HepG2 (cell line): ENCODE measurements at regions not wholly inside any gene's neighbourhood (a gene's known extent, or its start where the extent isn't known, plus 50 kb on each side); places are given as distances from the start of the nearest gene placed in this dataset.

ENCODE experiments used
- ATAC-seq: fragments of 200-7000 bp; cut with Tn5 transposase; 3 replicates; pipeline ENCODE4 v1.9.1; 2020; ENCODE audit warnings: mild to moderate bottlenecking, moderate library complexity
- BruUV-seq: library from RNA; stranded (reverse); fragments of 400-500 nt; replicated peaks from 2 replicates; lab custom pipeline; 2021; lab: Mats Ljungman, UMichigan
- CTCF ChIA-PET: fragments of 300-600 bp; formaldehyde crosslinking; extraction: SDS; loops from one replicate; lab custom pipeline; 2021; ENCODE audit warnings: low total read pairs, inconsistent platforms, low intra/inter-chr PET ratio; lab: Yijun Ruan, JAX
- POLR2A ChIA-PET: fragments of 350-600 bp; sonication (Branson Sonifier 250); formaldehyde crosslinking; loops from one replicate; lab custom pipeline; 2020; ENCODE audit warnings: antibody characterized with exemption, inconsistent platforms; lab: Yijun Ruan, JAX
- DNase-seq: peaks from one replicate; pipeline ENCODE4 v3.0.0-alpha.2; 2015; ENCODE audit warnings: low spot score
- FAIRE-seq: peaks from 3 replicates; lab custom pipeline; 2011; peaks lifted over from hg19 to GRCh38; lab: Jason Lieb, UNC
- H2AFZ ChIP-seq: one replicate; pipeline ENCODE4 v1.6.1; 2011; ENCODE audit warnings: low read length, inconsistent platforms
- H3K27ac ChIP-seq: fragments of 300-600 bp; 3 replicates; pipeline ENCODE4 v1.8.0; 2011; ENCODE audit warnings: mixed run types, mild to moderate bottlenecking, mixed read lengths, low read length, inconsistent platforms; ENCODE audit not compliant: insufficient read depth; ENCODE audit errors: extremely low read length
- H3K27me3 ChIP-seq, 2 experiments: fragments of 200-600 bp in 1 of 2; 2 replicates in 1 of 2; 3 replicates in 1 of 2; pipeline versions ENCODE4 v1.6.0 to v1.8.0; 2011; ENCODE audit warnings: low read length in 2 of 2, mild to moderate bottlenecking in 2 of 2, moderate library complexity in 2 of 2, inconsistent platforms in 1 of 2; ENCODE audit not compliant: insufficient read depth in 2 of 2, control insufficient read depth in 1 of 2
- H3K36me3 ChIP-seq, 2 experiments: fragments of 200-600 bp in 1 of 2; replicated peaks in 1 of 2; 2 replicates in 1 of 2; 3 replicates in 1 of 2; pipeline versions ENCODE4 v1.5.1 to v1.8.0; 2011; ENCODE audit warnings: low read length in 2 of 2, inconsistent platforms in 1 of 2; ENCODE audit not compliant: insufficient read depth in 2 of 2, control insufficient read depth in 1 of 2
- H3K4me1 ChIP-seq: 2 replicates; pipeline ENCODE4 v1.5.1; 2012; ENCODE audit warnings: low read length, inconsistent platforms; ENCODE audit not compliant: insufficient read depth
- H3K4me2 ChIP-seq: 2 replicates; pipeline ENCODE4 v1.6.0; 2011; ENCODE audit warnings: low read depth, low read length, inconsistent platforms
- H3K4me3 ChIP-seq, 3 experiments: fragments of 200-600 bp in 1 of 3; sonication (generic), shearing (Covaris generic) in 1 of 3; replicated peaks in 1 of 3; 2 replicates each; pipeline ENCODE4 v1.5.1; 2011 to 2016; ENCODE audit warnings: low read length in 3 of 3, inconsistent platforms in 2 of 3, low read depth in 2 of 3, mild to moderate bottlenecking in 2 of 3, control low read depth in 1 of 3, mixed read lengths in 1 of 3; ENCODE audit not compliant: insufficient read depth in 1 of 3
- H3K79me2 ChIP-seq: one replicate; pipeline ENCODE4 v1.6.1; 2011; ENCODE audit warnings: low read length, inconsistent platforms; ENCODE audit not compliant: insufficient read depth
- H3K9ac ChIP-seq: 2 replicates; pipeline ENCODE4 v1.6.0; 2011; ENCODE audit warnings: mild to moderate bottlenecking, low read depth, low read length, inconsistent platforms; ENCODE audit not compliant: insufficient read depth
- H3K9me3 ChIP-seq: 2 replicates; pipeline ENCODE4 v1.5.1; 2012; ENCODE audit warnings: mild to moderate bottlenecking, low read length
- H4K20me1 ChIP-seq: 2 replicates; pipeline ENCODE4 v1.6.0; 2011; ENCODE audit warnings: inconsistent platforms, mild to moderate bottlenecking, low read length, moderate library complexity; ENCODE audit not compliant: insufficient read depth
- EEA1 ChIP-seq: sonication (generic); formaldehyde crosslinking; IDR thresholded peaks from 2 replicates; pipeline ENCODE4 v1.5.1; 2020; ENCODE audit warnings: mild to moderate bottlenecking, missing genetic modification reagents, borderline replicate concordance
- MAX ChIP-seq: IDR thresholded peaks from 2 replicates; pipeline ENCODE4 v1.6.1; 2012; ENCODE audit warnings: inconsistent platforms
- PHF8 ChIP-seq: sonication (generic); formaldehyde crosslinking; IDR thresholded peaks from 2 replicates; pipeline ENCODE4 v1.5.0; 2020; ENCODE audit warnings: missing genetic modification reagents
- SIX4 ChIP-seq: sonication (generic); formaldehyde crosslinking; IDR thresholded peaks from 2 replicates; pipeline ENCODE4 v1.4.0; 2020; ENCODE audit warnings: missing genetic modification reagents
- SP1 ChIP-seq, 2 experiments: fragments of 450-650 bp in 1 of 2; sonication (generic) in 1 of 2; formaldehyde crosslinking in 1 of 2; IDR thresholded peaks; 2 replicates each; pipeline versions ENCODE4 v1.4.0 to v1.6.1; 2016 to 2020; ENCODE audit warnings: missing genetic modification reagents in 1 of 2
- TEAD2 ChIP-seq: sonication (generic); formaldehyde crosslinking; IDR thresholded peaks from 2 replicates; pipeline ENCODE4 v1.9.0; 2021; ENCODE audit warnings: missing genetic modification reagents
- ZNF264 ChIP-seq: sonication (generic); formaldehyde crosslinking; IDR thresholded peaks from 2 replicates; pipeline ENCODE4 v1.4.0; 2020; ENCODE audit warnings: missing genetic modification reagents
- ZNF296 ChIP-seq: sonication (generic); formaldehyde crosslinking; conservative IDR thresholded peaks from 2 replicates; pipeline ENCODE4 v1.5.0; 2020; ENCODE audit warnings: mild to moderate bottlenecking, missing genetic modification reagents
- ZNF800 ChIP-seq: sonication (generic); formaldehyde crosslinking; IDR thresholded peaks from 2 replicates; pipeline ENCODE4 v1.4.0; 2020; ENCODE audit warnings: missing genetic modification reagents
- WGBS: methylation state at CpG from one replicate; pipeline ENCODE4 v1.1.6; 2017; ENCODE audit warnings: low lambda C conversion rate; 5-methylcytosine and 5-hydroxymethylcytosine counted together
- in situ Hi-C: cut with HindIII; loops from 2 replicates; pipeline ENCODE4 v1.10.0; 2017; ENCODE audit warnings: low pct_unique_long_range_greater_than_20kb; ENCODE audit not compliant: extremely low pct_ligation_motif_present
- intact Hi-C: fragments of 100-400 bp; cut with micrococcal nuclease; formaldehyde crosslinking; loops from one replicate; pipeline ENCODE4 v1.10.0; 2022; ENCODE audit not compliant: unreplicated experiment
- TF ChIP-seq, protein P1 (sequence below): IDR thresholded peaks from 2 replicates; pipeline ENCODE4 v1.6.1; 2016; ENCODE audit warnings: low read depth, control low read depth
- TF ChIP-seq, protein P2 (sequence below): sonication (generic); formaldehyde crosslinking; IDR thresholded peaks from 2 replicates; pipeline ENCODE4 v1.4.0; 2020; ENCODE audit warnings: missing genetic modification reagents

DNA sequence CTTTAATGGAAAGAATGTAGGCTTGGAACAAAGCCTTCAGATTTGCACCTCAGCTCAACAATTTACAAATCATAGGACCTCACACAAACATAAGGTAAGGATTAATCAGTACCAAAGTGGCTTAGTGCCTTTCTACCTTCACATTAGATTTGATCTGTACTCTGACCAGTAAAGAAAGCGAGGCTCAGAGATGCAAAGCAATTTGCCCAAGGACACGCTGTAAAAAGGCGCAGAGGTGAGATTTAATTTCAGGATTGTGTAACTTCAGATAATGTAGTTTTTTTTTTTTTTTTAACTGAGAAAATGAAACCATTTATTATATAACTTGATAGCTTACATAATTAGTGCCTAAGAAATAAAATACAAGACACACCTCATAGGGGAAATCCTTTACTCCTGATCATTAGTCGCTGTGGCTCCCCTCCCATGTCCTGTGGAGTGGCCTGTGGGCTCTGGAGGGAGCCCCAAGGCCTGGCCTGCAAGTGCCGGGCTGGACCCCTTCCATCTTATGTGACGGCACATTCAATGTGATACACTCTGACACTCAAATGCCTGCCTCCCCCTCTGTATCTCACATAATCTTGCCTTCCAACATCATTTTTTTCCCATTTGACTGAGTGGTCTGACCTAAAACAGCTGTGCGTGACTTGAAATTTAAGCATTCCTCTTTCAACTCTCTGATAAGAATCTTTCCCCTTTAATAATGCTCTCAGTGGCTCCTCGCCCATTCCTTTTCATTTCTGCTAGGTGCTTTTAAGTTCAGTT lies 426.5 kb upstream of the DAB1 start:
- no peak overlapping the region for H3K27ac ChIP-seq
- no TSS peak for BruUV-seq
- H4K20me1 ChIP-seq, result no peaks in the 10 kb centered on the region
- DNase-seq, result no peak
- no peak overlapping the region for H3K9ac ChIP-seq
- H3K79me2 ChIP-seq, result no peaks in the 10 kb centered on the region
- intact Hi-C loops (no loop called here), in situ Hi-C loops (no loop called here)
- ChIA-PET POLR2A (no interaction called here), CTCF (no interaction called here)
- no peaks in the 10 kb centered on the region for H3K4me1 ChIP-seq
- no peak overlapping the region for H2AFZ ChIP-seq
- no peak for FAIRE-seq
- H3K4me3 ChIP-seq, result no peak overlapping the region
- no peak for ATAC-seq
- H3K9me3 ChIP-seq, result no peaks in the 10 kb centered on the region
- H3K36me3 ChIP-seq, result no peaks in the 10 kb centered on the region
- 31% methylated on average over 8 of the region's 8 CpGs for WGBS
- no peak for TF ChIP-seq SP1 (IDR thresholded peaks at IDR 0.05)
- TF ChIP-seq SP1 (CRISPR knock-in tag; IDR thresholded peaks at IDR 0.05), result no peak
- TF ChIP-seq MAX, result no peak
- TF ChIP-seq PHF8 (CRISPR knock-in tag), result no peak
- no peak for TF ChIP-seq SIX4 (CRISPR knock-in tag)
- no peak for TF ChIP-seq TEAD2 (CRISPR knock-in tag)
- TF ChIP-seq EEA1 (CRISPR knock-in tag), result no peak
- TF ChIP-seq ZNF296 (CRISPR knock-in tag), result no peak
- TF ChIP-seq, protein P1, sequence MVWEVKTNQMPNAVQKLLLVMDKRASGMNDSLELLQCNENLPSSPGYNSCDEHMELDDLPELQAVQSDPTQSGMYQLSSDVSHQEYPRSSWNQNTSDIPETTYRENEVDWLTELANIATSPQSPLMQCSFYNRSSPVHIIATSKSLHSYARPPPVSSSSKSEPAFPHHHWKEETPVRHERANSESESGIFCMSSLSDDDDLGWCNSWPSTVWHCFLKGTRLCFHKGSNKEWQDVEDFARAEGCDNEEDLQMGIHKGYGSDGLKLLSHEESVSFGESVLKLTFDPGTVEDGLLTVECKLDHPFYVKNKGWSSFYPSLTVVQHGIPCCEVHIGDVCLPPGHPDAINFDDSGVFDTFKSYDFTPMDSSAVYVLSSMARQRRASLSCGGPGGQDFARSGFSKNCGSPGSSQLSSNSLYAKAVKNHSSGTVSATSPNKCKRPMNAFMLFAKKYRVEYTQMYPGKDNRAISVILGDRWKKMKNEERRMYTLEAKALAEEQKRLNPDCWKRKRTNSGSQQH (CRISPR knock-in tag), result no peak
- TF ChIP-seq ZNF264 (CRISPR knock-in tag), result no peak
- TF ChIP-seq ZNF800 (CRISPR knock-in tag), result no peak
- TF ChIP-seq, protein P2, sequence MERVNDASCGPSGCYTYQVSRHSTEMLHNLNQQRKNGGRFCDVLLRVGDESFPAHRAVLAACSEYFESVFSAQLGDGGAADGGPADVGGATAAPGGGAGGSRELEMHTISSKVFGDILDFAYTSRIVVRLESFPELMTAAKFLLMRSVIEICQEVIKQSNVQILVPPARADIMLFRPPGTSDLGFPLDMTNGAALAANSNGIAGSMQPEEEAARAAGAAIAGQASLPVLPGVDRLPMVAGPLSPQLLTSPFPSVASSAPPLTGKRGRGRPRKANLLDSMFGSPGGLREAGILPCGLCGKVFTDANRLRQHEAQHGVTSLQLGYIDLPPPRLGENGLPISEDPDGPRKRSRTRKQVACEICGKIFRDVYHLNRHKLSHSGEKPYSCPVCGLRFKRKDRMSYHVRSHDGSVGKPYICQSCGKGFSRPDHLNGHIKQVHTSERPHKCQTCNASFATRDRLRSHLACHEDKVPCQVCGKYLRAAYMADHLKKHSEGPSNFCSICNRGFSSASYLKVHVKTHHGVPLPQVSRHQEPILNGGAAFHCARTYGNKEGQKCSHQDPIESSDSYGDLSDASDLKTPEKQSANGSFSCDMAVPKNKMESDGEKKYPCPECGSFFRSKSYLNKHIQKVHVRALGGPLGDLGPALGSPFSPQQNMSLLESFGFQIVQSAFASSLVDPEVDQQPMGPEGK (CRISPR knock-in tag), result no peak
- H3K4me2 ChIP-seq, result no peak overlapping the region
- no peaks in the 10 kb centered on the region for H3K27me3 ChIP-seq
